HG03521 (cell line): ENCODE measurements at regions not wholly inside any gene's neighbourhood (a gene's known extent, or its start where the extent isn't known, plus 50 kb on each side); places are given as distances from the start of the nearest gene placed in this dataset.
"Not testable (repeated sequence)": the region's sequence is repeated elsewhere in the genome, so short reads cannot be mapped to it uniquely, and the experiment has no call there.

Experiments used
- ATAC-seq: cut with Tn5 transposase; IDR thresholded peaks from one replicate; pipeline ENCODE4 v1.9.1; 2021; ENCODE audit warnings: mild to moderate bottlenecking, moderate library complexity; ENCODE audit not compliant: unreplicated experiment

- not testable (repeated sequence) for ATAC-seq
Measured at GRCh38 chr21:15454931-15455330, 274.9 kb upstream of the USP25 start.

- ATAC-seq: no peak
Measured at GRCh38 chr21:15455819-15456462, 273.8 kb upstream of the USP25 start.

DNA sequence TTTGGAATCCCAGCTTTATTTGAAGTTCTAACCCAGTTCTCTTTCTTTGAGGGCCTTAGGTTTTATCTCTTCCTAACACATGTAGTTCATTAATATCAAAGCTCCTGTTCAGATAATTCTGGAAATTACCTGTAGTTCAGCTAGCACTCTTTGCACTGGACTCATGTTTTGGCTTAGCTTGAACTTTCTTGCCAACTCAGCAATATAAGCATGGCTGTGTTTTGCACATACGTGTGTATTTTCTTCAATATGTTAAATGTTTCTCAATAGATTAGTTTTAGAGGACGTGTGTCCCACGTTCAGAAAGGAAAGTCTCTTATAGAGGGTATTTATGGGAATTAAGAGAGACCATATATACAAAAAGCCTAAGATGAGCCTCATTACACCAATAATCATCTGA lies 271.8 kb upstream of the USP25 start:
- no peak for ATAC-seq

- ATAC-seq: no peak
Measured at GRCh38 chr21:15462092-15462491, 267.7 kb upstream of the USP25 start.

- ATAC-seq: no peak
Measured at GRCh38 chr21:15466329-15466728, 263.5 kb upstream of the USP25 start.

- ATAC-seq: no peak
Measured at GRCh38 chr21:15468368-15468767, 261.4 kb upstream of the USP25 start.

DNA sequence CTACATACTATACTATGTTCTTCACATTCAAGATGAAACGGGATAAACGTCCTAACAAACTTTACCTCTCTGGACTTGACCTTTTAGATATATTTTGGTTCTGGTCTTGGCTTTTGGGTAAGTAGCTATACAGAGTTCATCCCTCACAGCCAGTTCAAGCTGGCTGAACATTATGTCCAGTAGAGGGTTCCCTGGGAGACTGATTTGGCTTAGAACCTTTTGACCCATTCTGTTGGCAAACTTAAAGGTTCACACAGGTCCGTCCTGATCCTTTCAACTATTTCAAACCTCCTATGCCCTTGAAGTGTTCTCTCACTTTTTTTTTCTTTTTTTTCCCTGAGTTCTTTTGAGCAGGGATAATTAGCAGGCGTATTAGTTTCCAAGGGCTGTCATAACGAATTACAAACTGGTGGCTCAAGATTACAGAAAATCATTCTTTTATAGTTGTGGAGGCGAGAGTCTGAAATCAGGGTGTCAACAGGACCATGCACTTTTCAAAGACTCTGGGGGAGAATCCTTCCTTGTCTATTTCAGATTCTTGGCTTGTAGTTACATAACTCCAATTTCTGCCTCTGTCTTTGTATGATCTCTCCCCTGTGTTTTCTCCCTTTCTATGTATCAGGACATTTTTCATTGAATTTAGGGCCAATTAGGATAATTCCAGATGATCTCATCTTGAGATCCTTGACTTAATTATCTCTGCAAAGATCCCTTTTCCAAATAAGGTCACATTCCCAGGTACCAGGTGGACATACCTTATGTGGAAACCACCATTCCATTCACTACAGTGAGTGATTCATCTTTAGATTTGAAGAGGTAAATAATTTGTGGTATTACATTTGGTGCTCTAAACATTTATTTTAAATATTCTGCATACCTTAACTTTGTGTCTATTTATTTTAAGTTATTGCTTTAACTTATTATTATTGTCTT lies 257.4 kb upstream of the USP25 start:
- ATAC-seq: no peak

DNA sequence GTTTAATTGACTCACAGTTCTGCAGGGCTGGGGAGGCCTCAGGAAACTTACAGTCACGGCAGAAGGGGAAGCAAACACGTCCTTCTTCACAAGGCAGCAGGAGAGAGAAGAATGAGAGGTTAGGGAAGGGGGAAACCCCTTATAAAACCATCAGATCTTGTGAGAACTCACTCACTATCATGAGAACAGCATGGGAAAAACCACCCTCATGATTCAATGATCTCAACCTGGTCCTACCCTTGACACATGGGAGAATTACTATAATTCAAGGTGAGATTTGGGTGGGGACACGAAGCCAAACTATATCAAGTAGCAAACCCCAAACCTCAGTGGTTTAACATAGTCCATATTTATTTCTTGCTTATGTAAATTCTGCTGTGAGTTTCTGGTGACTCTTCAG lies 252.0 kb upstream of the USP25 start:
- ATAC-seq: not testable (repeated sequence)

GRCh38 chr21:15480160-15480559 lies 249.6 kb upstream of the USP25 start:
- no peak for ATAC-seq

- ATAC-seq: peak; percentile 94
Measured at GRCh38 chr21:15483138-15483780, 246.5 kb upstream of the USP25 start.

DNA sequence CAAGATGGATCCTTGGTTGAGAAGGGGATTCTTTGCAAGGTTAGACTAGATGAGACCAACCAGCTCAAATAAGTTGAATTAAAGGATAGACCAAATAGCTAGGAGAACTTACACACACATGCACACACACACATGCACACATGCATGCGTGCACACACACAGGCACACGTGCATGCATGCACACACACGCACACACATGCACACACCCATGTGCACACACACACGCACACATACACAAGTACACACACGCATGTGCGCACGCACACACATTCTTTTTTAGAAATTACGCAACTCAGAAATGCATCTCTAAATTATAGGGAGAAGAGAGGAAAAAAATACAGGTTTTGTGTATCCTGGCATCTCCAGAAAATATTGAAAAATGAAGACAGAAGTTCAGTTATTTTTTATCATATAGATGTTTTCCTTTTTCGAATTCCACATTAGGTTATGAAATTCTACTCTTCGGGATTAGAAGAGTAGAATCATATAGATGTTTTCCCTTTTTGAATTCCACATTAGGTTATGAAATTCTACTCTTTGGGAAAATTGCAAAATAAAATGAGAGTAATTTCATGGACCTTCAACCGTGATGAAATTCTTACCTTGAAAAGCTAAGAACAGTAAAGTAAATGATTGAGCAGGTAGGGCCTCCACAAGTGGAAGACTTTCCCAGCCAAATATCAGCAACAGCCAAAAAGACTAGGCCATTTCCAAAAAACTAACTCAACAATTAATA lies 243.2 kb upstream of the USP25 start:
- ATAC-seq: no peak

DNA sequence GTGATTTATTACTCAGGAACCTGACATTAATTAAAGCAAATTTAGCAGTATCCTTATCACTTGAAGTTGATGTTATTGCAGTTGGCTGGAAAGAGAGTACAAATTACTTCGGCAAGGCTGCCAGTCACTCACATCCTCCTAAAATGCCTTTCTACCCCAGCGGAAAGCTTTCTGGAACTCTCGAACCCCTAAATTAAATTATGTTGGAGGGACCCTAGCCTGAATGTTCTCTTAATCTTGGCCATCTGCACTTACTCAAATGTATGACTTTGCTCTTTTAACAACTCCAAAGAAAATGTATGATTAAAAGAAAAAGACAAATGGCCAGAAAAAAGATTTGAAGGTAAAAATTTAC lies 242.6 kb upstream of the USP25 start:
- no peak for ATAC-seq

- ATAC-seq: no peak
Measured at GRCh38 chr21:15491100-15491499, 238.7 kb upstream of the USP25 start.

DNA sequence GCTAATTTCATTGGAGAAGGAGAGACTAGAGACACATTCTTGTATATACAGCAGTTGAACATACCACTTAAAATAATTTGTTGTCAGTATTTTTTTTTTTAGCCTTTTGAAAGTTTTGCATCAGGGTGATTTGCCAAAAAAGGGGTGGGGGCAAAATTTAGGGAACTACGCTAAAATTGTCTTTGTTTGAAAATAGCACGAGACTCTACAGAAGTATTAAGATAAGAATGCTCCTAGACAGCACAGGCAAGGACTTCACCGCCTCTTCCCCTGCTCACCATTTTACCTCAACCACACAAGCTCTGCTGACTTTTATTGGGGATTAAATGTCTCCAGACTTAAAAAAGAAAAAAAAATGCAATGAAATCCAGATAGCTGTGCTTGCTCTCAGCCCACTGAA lies 236.1 kb upstream of the USP25 start:
- no peak for ATAC-seq

GRCh38 chr21:15494481-15494880 lies 235.3 kb upstream of the USP25 start:
- no peak for ATAC-seq

GRCh38 chr21:15495965-15496364 lies 233.8 kb upstream of the USP25 start:
- ATAC-seq: no peak

GRCh38 chr21:15496911-15497310 lies 232.9 kb upstream of the USP25 start:
- ATAC-seq: no peak

- no peak for ATAC-seq
Measured at GRCh38 chr21:15498455-15498854, 231.3 kb upstream of the USP25 start.

DNA sequence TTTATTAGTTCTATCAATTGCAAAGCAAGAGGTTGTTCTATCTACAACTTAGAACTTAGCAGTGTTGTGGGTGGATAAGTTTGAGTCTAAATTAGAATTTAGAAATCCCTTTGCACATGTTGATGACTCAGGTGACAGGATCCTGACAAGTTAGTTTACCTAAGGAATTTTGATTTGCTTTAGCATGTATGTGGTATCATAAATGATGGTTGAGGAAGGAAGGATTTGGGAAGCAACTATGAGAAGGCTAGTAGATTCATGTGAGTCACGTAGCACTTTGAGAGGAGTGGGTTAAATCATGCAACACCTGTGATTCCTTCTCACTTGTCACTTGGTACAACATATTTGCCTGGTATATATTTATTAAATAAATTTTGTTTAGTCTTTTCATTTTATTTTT lies 223.7 kb upstream of the USP25 start:
- no peak for ATAC-seq

DNA sequence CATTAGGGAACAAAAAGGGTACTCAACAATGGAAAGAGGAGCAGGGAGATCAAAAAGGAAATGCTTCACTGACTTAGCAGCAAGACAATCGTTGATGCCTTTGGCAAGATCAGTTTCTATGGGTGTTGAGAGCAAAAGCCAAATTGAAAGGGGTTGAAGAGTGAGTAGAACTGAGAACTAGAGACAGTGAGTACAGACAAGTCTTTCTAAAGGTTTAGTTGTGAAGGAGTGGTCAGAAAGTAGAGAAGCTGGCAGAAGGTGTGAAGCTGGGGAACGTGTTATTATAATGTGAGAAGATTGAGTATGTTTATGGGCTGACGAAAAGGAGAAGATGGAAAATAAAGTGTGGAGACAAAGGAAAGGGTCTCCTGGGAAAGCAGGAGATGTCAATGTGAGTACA lies 221.2 kb upstream of the USP25 start:
- no peak for ATAC-seq
